Stimulated activated CD4-positive, alpha-beta T cell treated with anti-CD3 and anti-CD28 coated beads, Interleukin-15, amount 100 ng/mL, for 24 hours (primary cell): ENCODE measurements at regions not wholly inside any gene's neighbourhood (a gene's known extent, or its start where the extent isn't known, plus 50 kb on each side); places are given as distances from the start of the nearest gene placed in this dataset.

Experiments used
- DNase-seq: peaks from one replicate; pipeline ENCODE4 v3.0.0-alpha.2; 2020

DNA sequence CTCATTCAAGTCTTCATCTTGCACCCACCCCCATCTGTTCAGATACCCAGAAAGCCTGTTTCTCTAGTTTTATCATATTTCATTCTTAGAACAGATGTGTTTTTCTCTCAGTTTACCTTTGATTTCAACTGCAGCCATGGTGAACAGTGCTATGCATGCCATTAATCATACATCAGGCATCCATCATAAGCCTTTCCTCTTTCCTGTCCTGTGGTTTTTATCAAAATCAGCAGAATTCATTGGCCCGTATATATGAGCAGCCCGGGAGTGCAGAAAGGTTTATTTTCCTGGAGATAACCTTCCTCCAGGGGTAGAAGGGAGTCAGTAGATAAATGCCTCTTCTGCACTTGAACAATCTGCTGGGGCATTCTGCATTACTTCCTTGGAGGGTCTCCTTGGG lies 65.7 kb downstream of the IL21 start:
- no peak for DNase-seq

DNA sequence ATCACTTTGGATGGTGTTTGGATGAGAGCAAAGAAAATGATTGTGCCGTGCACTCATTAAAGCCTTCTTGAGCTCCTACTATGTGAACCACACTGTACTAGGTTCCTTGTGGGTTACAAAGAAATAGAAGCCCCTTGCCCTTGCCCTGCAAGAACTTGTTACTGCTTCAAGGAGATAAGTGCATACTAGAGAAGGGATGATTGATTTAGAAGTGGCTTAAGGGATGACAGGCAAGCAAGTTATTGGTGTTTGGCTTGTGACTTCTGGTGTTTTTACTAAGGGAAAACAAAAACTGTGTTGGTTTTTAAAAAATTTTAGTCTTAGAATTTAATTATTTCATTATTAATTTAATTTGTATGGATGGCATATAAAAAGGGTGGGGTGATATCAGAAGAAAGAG lies 67.4 kb downstream of the IL21 start:
- DNase-seq: no peak

DNA sequence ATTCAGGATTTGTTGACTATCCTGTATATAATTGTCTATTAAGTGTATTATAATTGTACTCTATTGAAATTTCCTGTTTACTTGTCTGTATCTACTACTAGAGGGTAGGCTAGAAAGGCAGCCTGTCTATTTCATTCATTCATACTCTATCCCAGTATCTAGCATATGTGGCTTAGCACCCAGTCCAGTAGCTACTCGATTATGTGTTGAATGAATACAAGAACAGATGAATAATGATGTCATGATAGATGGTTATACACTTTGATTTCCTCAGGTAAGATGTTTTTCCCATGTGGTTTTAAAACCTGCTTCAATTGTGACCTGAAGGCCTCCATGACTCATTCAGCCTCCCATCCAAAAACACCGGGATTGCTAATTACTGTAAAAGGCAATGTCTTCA lies 68.0 kb downstream of the IL21 start:
- DNase-seq: peak; percentile 47

DNA sequence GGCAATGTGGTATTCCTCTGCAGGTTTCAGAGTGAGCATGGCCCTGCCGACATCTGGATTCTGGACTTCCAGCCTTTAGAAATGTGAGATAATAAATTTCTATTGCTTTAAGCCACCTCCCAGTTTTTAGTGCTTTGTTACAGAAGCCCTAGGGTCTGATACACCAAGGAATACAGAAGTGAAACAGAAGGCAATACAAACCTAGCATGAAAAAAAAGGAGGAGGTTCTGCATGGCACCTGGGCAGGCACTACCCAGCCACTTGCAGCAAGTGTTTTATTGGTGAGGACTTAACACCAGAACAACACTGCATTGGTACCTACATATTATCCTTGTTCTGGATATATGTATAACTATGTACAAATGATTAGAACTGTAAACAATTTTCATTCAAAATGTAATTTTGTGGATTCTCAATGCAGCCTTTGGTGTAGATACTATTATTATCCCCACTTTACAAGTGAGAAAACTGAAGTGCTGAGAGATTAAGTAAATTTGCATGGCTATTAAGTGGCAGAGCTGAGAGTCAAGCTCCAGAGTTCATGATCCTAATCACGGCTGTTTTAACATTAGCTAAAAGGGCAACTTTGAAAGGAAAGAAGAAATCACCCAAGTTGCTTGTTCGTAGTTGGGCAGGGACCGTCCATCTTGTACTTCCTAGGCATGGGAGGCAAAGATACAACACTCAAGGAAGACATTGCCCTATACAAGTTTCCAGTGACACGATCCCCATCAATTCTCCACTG lies 71.8 kb downstream of the IL21 start:
- no peak for DNase-seq

DNA sequence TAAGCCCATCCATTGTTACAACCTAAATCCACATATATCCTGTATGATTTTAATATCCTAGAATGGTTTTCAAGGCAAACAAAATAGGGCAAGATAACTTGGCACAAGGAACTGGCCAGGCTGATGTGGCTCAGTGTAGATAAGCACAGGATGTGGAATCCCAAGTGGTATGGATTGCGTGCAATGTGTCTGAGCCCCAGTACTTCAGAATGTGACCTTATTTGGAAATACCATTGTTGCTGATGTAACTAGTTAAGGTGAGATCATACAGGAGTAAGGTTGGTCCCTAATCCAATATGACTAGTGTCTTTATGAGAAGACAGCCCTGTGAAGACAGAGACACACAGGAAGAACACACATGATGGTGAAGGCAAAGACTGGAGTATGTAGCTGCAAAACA lies 72.4 kb downstream of the IL21 start:
- peak; percentile 29 for DNase-seq

DNA sequence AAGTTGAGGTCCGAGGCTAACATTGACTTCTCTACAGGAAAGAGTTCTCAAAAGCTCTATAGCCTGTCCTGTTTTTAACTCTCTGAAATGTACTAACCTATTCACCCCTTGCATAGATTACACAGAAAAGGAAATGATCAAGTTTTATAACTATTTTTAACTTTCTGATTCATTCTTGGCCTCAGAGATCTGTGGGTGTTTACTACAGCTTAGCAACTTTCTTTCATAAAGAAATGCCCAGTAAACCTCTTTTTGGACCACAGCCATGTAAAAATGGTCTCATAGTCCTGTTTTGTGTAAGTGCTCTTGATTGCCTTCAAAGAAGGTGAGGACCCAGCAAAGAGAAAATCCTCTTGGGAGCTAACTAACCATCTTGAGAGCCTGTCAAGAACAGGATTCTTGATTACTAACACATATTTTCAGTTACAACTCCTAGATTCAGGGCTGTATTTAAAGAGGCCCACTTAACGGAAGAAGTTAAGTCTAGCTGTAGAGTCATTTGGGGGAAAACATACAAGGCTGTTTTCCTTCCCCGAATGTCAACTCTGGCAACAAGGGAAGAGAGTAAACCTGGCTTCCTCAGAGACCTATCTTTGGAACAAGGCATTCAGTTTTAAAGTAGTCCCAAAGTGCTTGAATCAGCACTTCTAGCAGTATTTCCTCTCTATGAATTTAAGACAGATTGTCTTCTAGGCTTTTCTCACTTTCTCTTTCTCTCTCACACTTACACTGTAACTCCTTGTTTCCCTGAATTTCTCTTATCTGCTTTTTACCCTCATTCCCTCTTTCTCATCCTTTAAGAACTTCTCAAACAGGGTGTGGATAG lies 78.2 kb downstream of the IL21 start:
- DNase-seq: no peak

DNA sequence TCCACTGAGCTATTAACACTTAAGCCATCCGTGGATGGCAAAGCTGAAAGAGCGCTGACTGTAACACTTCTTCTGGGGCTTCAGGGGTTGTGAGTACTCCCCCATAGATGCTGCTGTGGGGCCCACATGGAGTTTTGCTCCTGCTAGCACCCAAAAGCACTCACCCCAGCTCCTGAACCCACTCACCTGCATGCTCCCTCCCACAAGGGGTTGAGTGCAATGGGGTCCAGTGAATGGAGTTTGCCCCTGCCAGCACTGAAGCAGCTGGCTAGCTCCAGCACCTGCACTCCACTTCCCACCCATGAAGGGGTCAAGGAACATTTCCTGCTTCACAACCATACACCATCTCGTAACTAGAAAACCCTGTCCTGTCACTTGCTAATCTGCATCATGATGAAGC lies 78.9 kb downstream of the IL21 start:
- no peak for DNase-seq

DNA sequence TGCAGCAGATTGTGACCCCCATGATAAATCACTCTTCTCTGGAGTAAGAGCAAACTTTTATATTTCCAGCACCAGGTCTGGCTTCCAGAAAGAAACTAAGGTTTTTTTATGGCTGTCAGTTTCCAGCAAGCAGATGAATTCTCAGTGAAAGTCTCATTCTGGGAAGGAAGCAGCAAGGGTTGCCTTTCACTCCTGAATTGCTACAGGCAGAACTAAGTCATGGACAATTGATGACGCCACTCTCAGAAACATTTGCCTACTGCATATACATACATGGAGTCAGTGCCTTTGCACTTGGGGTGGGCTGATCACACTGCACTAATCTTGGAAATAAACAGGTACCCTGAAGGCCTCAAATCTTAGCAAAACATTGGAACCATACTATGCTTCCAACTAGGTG lies 80.0 kb downstream of the IL21 start:
- no peak for DNase-seq

DNA sequence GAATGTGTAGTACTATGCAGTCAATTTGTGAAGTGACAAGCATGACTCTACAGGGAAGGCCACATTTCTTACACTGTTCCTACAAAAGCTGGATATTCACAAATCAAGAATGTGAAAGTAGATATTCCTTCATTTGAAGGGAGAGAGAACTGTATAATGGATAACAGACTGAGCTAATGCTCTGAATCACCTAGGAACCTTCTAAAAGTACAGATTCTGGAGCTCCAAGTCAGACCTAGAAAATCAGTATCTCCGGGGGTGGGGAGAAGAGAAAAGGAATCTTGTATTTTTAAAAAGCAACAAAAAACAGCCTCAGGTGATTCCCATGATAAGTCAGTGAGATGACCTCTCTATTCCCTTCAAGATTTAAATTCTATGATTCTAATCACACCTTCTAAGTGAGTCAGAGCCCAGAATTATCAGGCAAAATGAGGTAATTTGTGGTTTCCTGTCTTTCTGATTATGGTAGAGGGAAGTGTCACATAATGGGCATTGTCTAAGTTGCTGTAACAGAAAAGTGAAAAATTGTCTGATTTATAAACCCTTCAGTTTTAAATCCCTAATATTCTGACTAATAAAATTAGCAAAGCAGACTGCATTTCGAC lies 80.9 kb downstream of the IL21 start:
- DNase-seq: no peak

DNA sequence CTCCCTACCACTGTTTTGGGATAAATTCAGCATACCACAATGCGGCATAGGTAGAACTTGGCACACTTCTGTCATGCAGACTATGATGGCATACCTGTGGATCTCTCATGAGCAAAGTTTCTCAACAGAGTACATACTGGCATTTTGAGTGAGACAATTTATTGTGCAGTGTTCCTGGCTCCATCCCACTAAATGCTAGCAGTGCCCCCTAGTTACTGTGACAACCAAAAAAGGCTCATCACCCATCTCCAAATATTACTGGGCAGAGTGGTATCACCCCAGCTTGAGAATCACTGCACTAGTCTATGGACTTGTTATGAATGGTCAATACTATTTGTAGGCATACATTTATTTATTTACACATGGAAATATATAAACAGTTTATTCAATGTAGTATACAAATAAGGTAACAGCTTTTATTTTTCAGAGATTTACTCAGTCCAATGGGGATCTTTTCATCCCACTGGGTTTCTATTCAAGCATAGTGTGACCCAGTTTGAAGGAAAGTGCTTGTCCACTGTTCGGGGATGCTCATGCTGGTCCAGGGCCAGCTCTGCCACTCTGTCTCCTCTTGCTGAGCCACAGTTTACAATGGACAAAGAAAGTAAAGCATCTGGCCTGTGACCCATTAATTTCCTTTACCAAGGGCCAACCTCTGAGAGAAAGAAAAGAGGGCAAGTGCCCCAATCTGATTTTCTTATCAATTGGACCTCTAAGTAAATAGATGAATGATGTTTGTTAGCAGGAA lies 81.0 kb upstream of the IL2 start:
- DNase-seq: no peak

DNA sequence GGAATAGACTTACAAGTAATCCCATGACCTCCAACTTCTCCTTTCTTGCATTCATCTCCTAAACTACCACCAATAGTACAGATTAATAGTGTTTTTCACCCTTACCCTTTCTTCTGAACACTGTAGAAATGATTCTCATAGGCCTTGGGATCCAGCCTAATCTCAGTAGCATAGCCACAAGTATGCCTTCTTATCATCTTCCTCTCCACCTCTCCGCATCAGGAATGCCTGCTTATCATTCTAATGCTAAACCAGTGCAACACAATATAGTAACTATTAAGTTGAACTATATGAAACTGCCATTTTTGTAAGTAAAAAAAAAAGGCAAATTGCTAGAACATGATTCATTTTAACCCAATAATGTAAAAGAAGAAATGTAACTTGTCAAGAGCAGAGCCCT lies 79.5 kb upstream of the IL2 start:
- no peak for DNase-seq

DNA sequence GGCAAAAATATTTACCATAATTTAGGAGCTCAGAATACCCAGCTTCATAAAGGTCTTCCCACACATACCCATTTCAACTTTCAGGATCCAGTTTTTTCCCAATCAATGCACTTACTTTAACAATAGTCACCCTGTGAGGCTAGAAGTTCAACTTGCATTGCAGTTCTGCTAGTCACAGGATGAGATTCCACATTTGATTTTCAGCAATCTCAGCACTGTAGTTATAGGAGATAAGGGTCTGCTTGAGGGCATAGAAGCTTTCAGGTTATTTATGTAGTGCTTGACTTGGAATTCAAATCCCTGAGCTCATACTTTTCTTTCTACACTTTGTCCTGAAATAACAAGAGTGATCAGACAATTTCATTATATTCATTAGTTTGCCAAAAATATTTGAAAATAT lies 78.3 kb upstream of the IL2 start:
- no peak for DNase-seq

DNA sequence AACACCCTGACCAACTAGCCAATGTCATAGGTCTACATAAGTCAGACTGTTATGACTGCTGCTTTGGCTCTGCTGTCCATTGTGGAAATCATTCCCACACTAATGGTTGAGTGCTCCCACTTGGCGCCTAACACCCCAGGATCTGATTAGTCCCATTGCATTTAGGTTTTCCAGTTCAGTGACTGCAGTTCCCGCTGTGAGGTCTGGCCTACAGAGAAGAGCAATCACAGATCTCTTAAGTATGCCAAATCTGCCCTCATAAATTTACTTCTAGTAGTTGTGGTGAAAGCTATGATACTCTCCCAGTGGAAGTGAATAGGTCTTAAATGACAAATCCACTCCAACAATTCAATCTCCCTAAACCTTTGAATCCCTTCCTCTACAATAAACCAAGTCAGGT lies 77.3 kb upstream of the IL2 start:
- DNase-seq: no peak

DNA sequence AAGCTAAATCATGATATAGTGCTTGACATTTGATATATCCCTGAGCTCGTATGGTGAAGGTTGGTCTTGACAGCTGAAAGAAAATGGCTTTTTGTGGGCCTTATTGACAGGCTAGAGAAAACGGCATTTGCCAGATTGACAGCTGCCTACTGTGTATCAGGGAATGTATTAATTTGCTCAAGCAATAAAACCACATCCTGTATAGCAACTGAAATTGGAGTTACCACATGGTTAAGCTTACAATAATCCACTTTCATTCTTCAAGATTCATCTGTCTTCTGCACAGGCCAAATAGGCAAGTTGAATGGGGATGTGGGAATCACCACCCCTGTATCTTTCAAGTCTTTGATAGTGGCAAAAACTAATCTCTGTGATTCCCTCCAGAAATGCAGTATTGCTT lies 76.2 kb upstream of the IL2 start:
- DNase-seq: no peak

DNA sequence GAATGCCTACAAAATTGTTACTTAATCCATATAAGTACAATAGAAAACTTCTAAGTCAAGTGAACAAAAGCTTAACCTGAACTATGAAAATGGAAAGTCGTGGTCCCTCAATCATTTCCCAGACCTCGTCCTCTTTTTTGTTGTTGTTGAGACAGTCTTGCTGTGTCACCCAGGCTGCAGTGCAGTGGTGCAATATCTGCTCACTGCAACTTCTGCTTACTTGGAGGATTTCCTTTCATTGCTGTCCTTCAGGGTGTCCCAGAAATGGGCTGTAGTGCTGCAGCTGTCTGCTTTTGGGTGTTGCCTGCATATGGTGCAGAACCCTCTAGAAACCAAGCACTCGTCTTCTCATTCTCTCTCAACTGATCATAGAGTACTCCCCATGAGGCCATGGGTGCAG lies 75.0 kb upstream of the IL2 start:
- no peak for DNase-seq

DNA sequence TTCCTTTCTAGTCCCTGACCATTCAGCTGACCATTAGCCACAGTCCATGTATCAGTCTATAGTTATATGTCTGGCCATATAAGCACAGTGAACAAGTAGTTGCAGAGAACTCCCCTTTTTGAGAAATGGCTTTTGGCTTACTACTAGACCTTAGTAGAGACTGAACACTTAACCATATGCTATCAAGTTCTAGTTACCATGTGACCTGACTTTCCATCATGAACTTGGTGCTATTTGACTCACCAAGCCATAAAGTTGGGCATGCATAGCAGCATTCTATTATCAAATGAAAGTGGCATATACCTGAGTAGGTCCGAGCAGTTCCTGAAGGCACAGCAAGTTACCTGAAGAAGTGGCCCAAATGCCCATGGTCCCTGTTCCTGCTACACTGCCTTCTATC lies 74.5 kb upstream of the IL2 start:
- no peak for DNase-seq

DNA sequence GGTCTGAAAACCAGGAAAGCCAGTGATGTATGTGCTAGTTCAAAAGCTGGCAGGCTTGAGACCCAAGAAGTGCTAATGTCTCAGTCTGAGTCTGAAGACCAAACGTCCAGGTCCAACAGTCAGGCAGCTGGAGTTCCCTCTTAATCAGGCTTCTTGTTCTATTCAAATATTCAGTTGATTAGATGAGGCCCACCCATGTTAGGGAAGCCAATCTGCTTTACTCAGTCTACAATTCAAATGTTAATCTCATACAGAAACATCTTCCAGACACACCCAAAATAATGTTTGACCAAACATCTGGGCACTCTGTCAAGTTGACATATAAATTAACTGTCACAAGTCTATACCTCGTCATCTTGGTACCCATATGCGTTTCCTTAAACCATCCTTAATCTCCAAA lies 72.4 kb upstream of the IL2 start:
- no peak for DNase-seq

DNA sequence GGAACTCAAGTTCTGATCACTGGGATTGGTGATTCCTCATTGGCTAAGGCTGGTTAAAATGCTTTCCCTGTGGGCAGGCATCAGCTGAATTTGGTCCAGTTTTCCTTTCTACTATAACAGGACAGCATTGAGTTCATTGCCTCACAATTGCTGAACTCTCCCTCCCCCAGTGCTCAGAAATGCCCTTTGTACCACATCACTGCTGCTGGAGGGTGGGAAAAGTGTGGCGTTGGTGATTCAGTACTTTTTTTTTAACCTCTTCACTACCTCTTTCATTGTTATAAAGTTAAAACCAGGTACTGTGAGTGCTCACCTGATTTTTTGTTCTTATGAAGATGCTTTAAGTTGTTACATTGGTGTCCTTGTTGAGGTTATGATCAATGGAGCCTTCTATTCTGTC lies 69.3 kb upstream of the IL2 start:
- no peak for DNase-seq

DNA sequence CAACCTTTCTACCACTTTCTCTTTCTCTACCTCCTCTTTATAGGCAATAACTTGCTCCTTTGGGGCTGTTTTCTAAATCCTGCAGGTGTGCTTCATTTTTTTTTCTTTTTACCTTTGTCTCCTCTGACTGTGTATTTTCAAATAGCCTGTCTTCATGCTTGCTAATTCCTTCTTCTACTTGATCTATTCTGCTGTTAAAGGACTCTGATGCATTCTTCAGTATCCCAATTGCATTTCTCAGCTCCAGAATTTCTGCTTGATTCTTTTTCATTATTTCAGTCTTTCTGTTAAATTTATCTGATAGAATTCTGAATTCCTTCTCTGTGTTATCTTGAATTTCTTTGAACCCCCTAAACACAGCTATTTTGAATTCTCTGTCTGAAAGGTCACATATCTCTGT lies 67.7 kb upstream of the IL2 start:
- no peak for DNase-seq

DNA sequence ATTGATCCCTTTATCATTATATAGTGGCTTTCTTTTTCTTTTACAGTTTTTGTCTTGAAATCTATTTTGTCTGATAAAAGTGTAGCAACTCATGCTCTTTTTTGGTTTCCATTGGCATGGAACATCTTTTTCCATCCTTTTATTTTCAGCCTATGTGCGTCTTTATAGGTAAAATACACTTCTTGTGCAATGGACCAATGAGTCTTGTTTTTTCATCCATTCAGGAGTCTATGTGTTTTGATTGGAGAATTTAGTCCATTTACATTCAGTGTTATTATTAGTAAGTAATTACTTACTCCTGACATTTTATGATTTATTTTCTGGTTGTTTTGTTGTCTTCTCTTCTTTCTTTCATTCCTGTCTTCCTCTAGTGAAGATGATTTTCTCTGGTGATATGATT lies 66.4 kb upstream of the IL2 start:
- no peak for DNase-seq

DNA sequence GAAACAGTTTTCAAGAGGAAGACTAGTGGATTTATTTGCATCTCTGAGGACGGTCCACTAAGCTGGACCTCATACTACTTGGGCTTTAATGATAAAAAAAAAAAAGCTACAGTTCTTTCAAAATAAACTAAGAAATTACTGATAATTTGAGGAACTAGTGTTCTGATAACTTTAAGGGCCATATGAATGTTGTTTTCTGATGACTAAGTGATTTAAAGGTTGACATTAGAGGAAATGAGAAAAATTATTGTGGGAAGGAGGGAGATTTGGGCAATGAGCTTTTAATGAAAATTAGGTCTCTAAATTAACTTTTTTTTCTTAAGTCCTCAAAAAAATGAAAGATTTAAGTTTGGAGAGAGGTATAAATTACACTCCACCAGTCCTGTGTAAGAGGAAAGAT lies 60.8 kb upstream of the IL2 start:
- no peak for DNase-seq

DNA sequence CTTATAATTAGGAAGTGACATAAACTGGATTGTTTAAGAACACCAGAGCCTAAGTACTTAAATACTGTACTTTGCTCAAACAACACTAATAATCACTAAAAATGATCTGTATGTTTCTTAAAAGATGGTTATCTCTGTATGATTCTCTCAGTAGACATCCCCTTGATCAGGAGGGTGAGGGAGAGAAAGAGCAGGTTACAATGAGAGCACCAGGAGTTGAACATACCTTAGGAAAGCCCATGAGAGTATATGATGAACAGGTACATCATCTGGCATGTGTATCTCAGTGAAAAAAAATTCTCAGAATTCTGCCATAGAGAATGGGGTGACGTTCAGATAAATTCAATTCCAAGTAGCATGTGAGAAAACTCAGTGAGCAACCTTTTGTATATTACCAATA lies 59.9 kb upstream of the IL2 start:
- DNase-seq: no peak

DNA sequence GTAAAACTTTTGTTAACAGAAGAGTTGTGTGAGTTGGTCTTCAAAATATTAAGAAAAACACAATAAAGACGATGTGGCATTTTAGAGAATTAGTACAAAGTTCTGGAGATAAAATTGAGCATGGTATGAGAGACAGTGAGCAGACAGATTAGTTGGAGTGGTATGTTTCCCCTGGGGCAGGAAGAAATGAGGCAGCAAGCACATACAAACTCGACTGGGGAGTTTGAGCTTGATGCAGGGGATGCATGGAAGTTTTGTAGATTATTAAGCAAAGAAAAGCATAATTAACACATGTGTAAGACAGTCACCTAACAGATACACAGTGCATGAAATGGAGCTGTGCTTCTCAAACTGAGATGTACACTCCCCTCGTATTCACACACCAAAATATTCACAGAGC lies 58.1 kb upstream of the IL2 start:
- no peak for DNase-seq

DNA sequence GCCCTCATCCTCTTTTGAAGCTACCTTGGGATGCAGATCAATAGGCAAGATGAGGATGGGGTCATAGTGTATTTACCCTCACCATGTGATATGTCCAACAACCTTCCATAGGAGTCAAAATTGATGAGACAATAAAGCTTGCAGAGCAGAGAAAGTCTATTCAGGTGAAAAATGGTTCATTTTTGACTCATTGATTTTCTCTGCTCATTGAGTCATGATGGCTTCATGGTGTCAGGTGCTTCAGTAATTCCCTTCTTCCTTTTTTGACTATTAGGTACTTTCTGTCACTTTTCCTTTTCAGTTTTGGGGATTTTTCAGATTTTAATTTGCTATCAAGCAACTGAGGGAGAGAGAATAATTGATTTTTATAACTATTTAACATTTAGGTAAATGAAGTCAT lies 55.9 kb upstream of the IL2 start:
- DNase-seq: no peak
